Inflammatory macrophage treated with lipopolysaccharide for 1 hour (primary cell): ENCODE measurements at regions not wholly inside any gene's neighbourhood (a gene's known extent, or its start where the extent isn't known, plus 50 kb on each side); places are given as distances from the start of the nearest gene placed in this dataset.
"Not testable (repeated sequence)": the region's sequence is repeated elsewhere in the genome, so short reads cannot be mapped to it uniquely, and the experiment has no call there.

ENCODE experiments used
- DNase-seq, 2 donors: peaks; one replicate each; pipeline ENCODE4 v3.0.0-alpha.2; 2020 to 2022

GRCh38 chr6:92023410-92023966 lies 1395.9 kb downstream of the EPHA7 start:
- no peak for DNase-seq

GRCh38 chr6:92011681-92012245 lies 1407.6 kb downstream of the EPHA7 start:
- DNase-seq: no peak

- DNase-seq: no peak
These were observed 1410.4 kb downstream of the EPHA7 start for GRCh38 chr6:92008757-92009502.

- DNase-seq: no peak
These were observed 1413.2 kb upstream of the MAP3K7 start for GRCh38 chr6:92000112-92000511.

GRCh38 chr6:91994787-91995186 lies 1407.9 kb upstream of the MAP3K7 start:
- no peak for DNase-seq

GRCh38 chr6:91982559-91982958 lies 1395.7 kb upstream of the MAP3K7 start:
- DNase-seq: no peak

- no peak for DNase-seq
These were observed 1389.9 kb upstream of the MAP3K7 start for GRCh38 chr6:91976797-91977196.

- DNase-seq: no peak
These were observed 1383.8 kb upstream of the MAP3K7 start for GRCh38 chr6:91970700-91971099.

- DNase-seq: no peak
These were observed 1379.0 kb upstream of the MAP3K7 start for GRCh38 chr6:91965872-91966271.

- DNase-seq: no peak
These were observed 1374.8 kb upstream of the MAP3K7 start for GRCh38 chr6:91961671-91962070.

GRCh38 chr6:91961236-91961635 lies 1374.4 kb upstream of the MAP3K7 start:
- no peak for DNase-seq

- DNase-seq: no peak
These were observed 1355.0 kb upstream of the MAP3K7 start for GRCh38 chr6:91941838-91942237.

GRCh38 chr6:91940801-91941200 lies 1353.9 kb upstream of the MAP3K7 start:
- DNase-seq: no peak

GRCh38 chr6:91926827-91927226 lies 1340.0 kb upstream of the MAP3K7 start:
- DNase-seq: no peak

- no peak for DNase-seq
These were observed 1339.5 kb upstream of the MAP3K7 start for GRCh38 chr6:91926361-91926760.

GRCh38 chr6:91911945-91912344 lies 1325.1 kb upstream of the MAP3K7 start:
- DNase-seq: no peak

GRCh38 chr6:91904586-91905164 lies 1317.8 kb upstream of the MAP3K7 start:
- no peak for DNase-seq

- DNase-seq: no peak
These were observed 1308.9 kb upstream of the MAP3K7 start for GRCh38 chr6:91895599-91896285.

- DNase-seq: no peak
These were observed 1299.4 kb upstream of the MAP3K7 start for GRCh38 chr6:91886183-91886795.

GRCh38 chr6:91881791-91882190 lies 1294.9 kb upstream of the MAP3K7 start:
- not testable (repeated sequence) for DNase-seq

GRCh38 chr6:91879386-91879995 lies 1292.6 kb upstream of the MAP3K7 start:
- DNase-seq: no peak

GRCh38 chr6:91877994-91878393 lies 1291.1 kb upstream of the MAP3K7 start:
- no peak for DNase-seq

- no peak for DNase-seq
These were observed 1288.1 kb upstream of the MAP3K7 start for GRCh38 chr6:91874971-91875370.
